Right lung (tissue), 2 donors: ENCODE measurements at regions not wholly inside any gene's neighbourhood (a gene's known extent, or its start where the extent isn't known, plus 50 kb on each side); places are given as distances from the start of the nearest gene placed in this dataset.
A peak's percentile ranks its signal among the peaks of the same experiment; 100 is the strongest.

Experiments
- DNase-seq, 2 donors: peaks; one replicate each; pipeline ENCODE4 v3.0.0-alpha.2; 2013

- no peak for DNase-seq
Measured at GRCh38 chr5:152337484-152337883, 67.6 kb downstream of the NMUR2 start.

DNA sequence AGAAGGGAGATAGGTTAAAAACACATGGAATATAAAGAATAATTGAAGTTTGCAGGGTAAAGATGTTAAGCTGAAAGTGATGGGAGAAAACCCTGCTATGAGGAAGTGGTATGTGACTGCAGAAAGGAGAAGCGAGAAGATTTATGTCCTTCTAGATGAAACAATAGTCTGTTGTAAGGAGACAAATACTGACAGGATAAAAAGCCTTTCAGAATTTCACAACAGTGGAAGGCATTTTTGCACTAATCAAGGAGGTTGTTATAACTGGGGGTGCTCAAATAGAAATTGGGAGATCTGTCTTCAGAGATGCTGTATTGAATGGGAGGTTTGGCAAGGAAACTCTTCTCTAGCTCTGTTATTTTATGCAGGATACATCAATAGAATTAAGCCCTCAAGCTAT lies 69.6 kb downstream of the NMUR2 start:
- DNase-seq: no peak

GRCh38 chr5:152332716-152333460 lies 72.2 kb downstream of the NMUR2 start:
- DNase-seq: no peak

DNA sequence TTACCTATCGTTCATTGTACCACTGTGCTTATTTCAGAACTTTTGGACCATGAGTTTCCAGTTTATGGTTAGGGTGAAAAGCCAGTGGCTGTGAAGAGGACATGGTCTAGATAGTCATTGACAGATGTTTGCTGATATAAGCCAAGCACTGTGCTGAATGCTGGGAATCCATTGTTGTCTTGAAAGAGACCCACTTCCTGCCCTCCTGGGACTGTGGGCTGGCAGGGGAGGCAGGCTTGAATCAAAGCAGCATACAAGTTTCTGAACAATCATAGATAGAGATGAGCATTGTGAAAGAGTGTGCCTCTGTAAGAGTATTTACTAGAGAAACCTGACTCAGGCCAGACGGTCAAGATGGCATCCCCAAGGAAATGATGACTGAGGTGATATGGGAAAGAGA lies 73.4 kb downstream of the NMUR2 start:
- no peak for DNase-seq

- DNase-seq: no peak
Measured at GRCh38 chr5:152331006-152331405, 74.1 kb downstream of the NMUR2 start.

GRCh38 chr5:152329761-152330283 lies 75.3 kb downstream of the NMUR2 start:
- no peak for DNase-seq

DNA sequence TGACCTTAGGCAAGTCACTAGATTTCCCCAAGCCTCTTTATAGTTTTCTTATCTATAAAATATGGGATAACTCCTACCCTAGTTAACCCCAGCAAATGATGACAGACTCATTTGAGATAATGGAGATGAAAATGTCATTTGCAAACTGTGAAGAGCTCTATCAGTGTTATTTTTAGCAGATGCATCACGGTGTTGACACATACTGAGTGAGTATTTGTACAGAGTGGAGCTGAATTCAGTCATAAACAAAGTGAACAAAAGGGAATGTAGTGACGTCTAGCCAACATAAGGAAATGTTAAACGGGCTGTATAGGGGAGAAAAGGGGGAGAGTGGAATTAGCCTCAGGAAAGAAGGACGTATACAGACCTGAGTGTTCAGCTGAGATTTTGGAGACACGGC lies 75.9 kb downstream of the NMUR2 start:
- DNase-seq: no peak

DNA sequence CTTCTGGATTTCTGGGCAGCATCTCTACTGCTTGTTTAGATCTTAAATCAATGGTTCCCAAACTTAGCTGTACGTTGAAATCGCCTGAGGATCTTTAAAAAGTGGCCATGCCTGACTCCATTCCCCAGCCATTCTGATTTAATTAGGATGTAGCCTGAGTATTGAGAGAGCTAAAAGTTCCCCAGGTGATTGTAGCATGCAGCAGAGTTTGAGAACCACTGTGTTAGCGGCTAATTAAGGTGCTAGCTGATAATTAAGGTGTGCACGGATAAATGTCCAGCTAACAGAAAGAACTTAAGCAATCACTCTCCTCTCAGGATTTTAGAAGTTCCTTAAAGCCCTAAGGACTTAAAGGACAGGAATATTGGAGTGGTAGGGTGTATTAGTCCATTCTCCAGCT lies 89.1 kb downstream of the NMUR2 start:
- no peak for DNase-seq

GRCh38 chr5:152314196-152314829 lies 90.8 kb downstream of the NMUR2 start:
- no peak for DNase-seq

DNA sequence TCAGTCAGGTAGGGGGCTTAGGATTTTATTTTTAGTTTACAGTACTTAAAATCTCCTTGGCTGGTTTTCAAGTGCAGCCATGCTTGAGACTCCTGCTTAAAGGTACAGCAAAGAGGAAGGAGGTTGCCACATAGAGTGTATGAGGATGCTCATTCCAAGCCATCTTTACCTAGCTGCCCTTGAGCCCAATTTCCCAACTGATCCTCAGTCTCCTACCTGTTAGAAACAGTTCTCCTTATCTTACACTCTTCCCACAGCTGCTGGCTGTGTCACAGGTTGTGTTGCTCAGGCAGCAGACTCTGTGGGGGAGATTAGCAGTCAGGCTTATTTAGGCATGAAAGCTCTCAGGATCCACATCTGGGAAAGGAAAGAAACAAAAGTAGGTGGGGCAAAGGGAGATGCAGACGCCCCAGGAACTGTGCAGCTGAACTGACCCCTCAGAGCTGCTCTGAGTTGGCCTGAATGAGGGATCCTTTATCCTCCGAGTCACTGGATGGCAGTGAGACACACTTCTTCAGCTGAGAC lies 95.1 kb downstream of the NMUR2 start:
- DNase-seq: no peak

GRCh38 chr5:152306386-152306785 lies 98.7 kb downstream of the NMUR2 start:
- DNase-seq: no peak

GRCh38 chr5:152305525-152305924 lies 99.6 kb downstream of the NMUR2 start:
- DNase-seq: no peak

DNA sequence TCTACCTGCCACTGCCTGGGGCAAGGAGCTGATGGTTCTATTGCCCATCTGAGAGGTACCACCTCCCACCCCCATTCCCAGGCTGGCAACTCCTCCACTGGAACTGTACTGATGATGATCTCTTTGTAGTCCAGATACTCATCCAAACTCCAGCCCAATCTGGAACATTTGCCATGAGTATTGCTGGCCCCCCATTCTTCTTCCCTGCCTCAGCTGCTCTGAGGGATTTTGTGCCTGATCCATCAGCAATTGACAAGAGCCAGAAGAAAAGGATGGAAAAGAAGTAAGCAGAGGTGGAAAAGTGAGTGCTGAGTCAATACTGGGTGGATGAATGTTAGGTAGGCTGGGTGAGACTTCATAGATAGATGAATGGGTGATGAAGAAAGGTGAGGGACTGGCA lies 101.2 kb downstream of the NMUR2 start:
- DNase-seq: no peak

GRCh38 chr5:152297866-152298265 lies 107.2 kb downstream of the NMUR2 start:
- no peak for DNase-seq

GRCh38 chr5:152293189-152293588 lies 111.9 kb downstream of the NMUR2 start:
- no peak for DNase-seq

DNA sequence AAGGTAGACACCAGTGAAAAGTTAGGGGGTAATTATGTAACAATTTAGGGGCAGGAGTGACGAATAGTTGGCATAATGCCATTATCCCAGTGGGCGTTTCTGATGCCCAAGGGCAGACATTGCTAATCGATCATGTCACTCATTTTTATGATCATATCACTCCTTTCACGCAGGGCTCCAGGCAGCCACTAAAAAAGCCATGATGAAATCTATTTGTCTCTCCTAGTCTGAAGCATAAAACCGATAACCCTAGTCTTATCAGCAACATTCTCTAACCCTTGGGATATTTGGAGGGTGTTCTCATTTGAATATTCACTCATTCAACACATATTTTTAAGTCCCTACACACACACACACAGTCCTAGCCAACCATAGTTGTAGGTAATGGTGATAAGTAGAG lies 114.9 kb downstream of the NMUR2 start:
- DNase-seq: no peak

GRCh38 chr5:152288917-152289595 lies 116.0 kb downstream of the NMUR2 start:
- DNase-seq: peak in 1 of 2 donors; percentile 1

DNA sequence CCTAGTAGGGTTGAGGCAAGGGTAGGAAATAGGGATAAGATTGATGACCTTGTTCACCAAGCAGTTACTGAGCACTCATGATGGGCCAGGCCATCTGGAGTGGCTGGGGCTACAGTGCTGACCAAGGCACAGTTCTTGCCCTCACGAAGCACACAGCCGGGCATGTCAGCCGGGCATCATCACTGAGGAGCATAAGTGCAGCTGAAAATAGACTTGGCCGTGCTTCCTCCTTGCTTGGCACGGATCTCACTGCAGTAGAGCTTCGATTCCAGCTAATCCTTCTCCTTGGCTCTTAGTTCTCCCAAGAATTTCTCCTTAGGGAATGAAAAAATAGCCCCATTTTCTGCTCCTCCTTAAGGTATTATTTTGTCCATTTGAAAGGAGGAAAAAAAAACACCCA lies 116.6 kb downstream of the NMUR2 start:
- peak in 1 of 2 donors; percentile 25 for DNase-seq

GRCh38 chr5:152285764-152286163 lies 119.3 kb downstream of the NMUR2 start:
- no peak for DNase-seq

DNA sequence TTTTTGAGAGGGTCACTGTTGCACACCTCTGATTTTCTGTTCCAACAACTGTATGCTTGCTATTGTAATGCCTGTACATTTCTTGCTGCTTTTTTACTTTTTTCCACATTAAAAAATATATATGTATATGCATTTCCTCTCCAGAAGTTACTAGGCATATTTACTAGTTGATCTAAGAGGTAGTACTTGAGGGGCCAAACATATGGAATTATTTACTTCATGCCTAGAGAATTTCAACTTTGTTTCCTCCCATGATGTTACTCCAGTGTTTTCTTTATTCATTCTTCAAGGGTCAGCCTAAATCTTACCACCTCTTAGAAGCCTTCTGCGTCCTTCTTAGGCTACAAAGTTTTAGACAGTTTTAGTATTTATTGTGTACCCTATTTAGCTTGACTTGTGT lies 122.7 kb downstream of the NMUR2 start:
- DNase-seq: no peak

DNA sequence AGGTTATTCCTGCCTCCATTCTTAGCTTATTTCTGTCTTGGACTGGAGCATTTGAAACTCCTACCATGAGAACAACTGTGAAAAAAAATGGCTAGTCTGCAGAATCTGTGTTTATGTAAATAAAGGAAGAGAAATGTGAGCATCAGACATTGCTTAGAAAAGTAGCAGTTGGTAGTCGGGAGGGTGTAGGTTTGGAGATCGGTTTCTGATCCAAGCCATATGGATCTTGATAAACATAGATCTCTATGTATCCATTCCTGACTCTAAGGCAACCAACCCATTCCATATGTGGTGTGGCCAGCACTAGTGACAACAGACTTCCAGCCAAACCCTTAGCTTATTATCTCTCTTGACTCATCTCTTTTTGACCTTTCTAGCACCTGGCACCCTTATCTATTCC lies 127.1 kb downstream of the NMUR2 start:
- DNase-seq: no peak

GRCh38 chr5:152274224-152274623 lies 130.9 kb downstream of the NMUR2 start:
- no peak for DNase-seq

GRCh38 chr5:152271420-152271819 lies 133.7 kb downstream of the NMUR2 start:
- no peak for DNase-seq
